Ishikawa (cell line): ENCODE measurements at regions not wholly inside any gene's neighbourhood (a gene's known extent, or its start where the extent isn't known, plus 50 kb on each side); places are given as distances from the start of the nearest gene placed in this dataset.

ENCODE experiments used
- CEBPB ChIP-seq: IDR thresholded peaks from 2 replicates; pipeline ENCODE4 v1.6.1; 2012
- CREB1 ChIP-seq: IDR thresholded peaks from 2 replicates; pipeline ENCODE4 v1.6.1; 2012; ENCODE audit warnings: low read depth
- EGR1 ChIP-seq: IDR thresholded peaks from 2 replicates; pipeline ENCODE4 v1.6.1; 2012
- EP300 ChIP-seq: IDR thresholded peaks from 2 replicates; pipeline ENCODE4 v1.6.1; 2012; ENCODE audit warnings: borderline replicate concordance
- FOXM1 ChIP-seq: IDR thresholded peaks from 2 replicates; pipeline ENCODE4 v1.6.1; 2012; ENCODE audit warnings: low read depth, borderline replicate concordance
- MAX ChIP-seq: IDR thresholded peaks from 2 replicates; pipeline ENCODE4 v1.6.1; 2012
- NFIC ChIP-seq: IDR thresholded peaks from 2 replicates; pipeline ENCODE4 v1.6.1; 2012
- RAD21 ChIP-seq: IDR thresholded peaks from 2 replicates; pipeline ENCODE4 v1.6.1; 2012; ENCODE audit warnings: low read depth
- REST ChIP-seq: IDR thresholded peaks from 2 replicates; pipeline ENCODE4 v1.6.1; 2012; ENCODE audit warnings: low read depth, mild to moderate bottlenecking
- TAF1 ChIP-seq: IDR thresholded peaks from 2 replicates; pipeline ENCODE4 v1.6.1; 2012; ENCODE audit warnings: low read depth, mild to moderate bottlenecking
- TCF12 ChIP-seq: IDR thresholded peaks from 2 replicates; pipeline ENCODE4 v1.6.1; 2012; ENCODE audit warnings: low read depth
- TEAD4 ChIP-seq: IDR thresholded peaks from 2 replicates; pipeline ENCODE4 v1.6.1; 2012
- USF1 ChIP-seq: IDR thresholded peaks from 2 replicates; pipeline ENCODE4 v1.6.1; 2012
- YY1 ChIP-seq: IDR thresholded peaks from 2 replicates; pipeline ENCODE4 v1.6.1; 2012; ENCODE audit warnings: low read depth
- ZBTB7A ChIP-seq: IDR thresholded peaks from 2 replicates; pipeline ENCODE4 v1.6.1; 2012; ENCODE audit warnings: low read depth

- no peak for TF ChIP-seq USF1
- no peak for TF ChIP-seq TCF12
- no peak for TF ChIP-seq RAD21
- TF ChIP-seq ZBTB7A = no peak
- TF ChIP-seq YY1 = no peak
- TF ChIP-seq EGR1 = no peak
- no peak for TF ChIP-seq TAF1
- TF ChIP-seq NFIC = no peak
- TF ChIP-seq MAX = no peak
- no peak for TF ChIP-seq TEAD4
- no peak for TF ChIP-seq FOXM1
- no peak for TF ChIP-seq EP300
- TF ChIP-seq REST = no peak
- TF ChIP-seq CEBPB = no peak
- TF ChIP-seq CREB1 = no peak
These were observed 242.3 kb upstream of the PREP start for GRCh38 chr6:105645156-105645555.

GRCh38 chr6:105644691-105645090 is 241.8 kb upstream of the PREP start:
- TF ChIP-seq FOXM1 (no peak), TCF12 (no peak), NFIC (no peak), YY1 (no peak), CREB1 (no peak)

- TF ChIP-seq CEBPB (no peak), RAD21 (no peak), REST (no peak), TAF1 (no peak), TCF12 (no peak), ZBTB7A (no peak), TEAD4 (no peak), NFIC (no peak), MAX (no peak), EGR1 (no peak), FOXM1 (no peak), USF1 (no peak), YY1 (no peak), CREB1 (no peak), EP300 (no peak)
These were observed 241.2 kb upstream of the PREP start for GRCh38 chr6:105644073-105644489.

- TF ChIP-seq YY1 = no peak
- no peak for TF ChIP-seq USF1
- no peak for TF ChIP-seq REST
- no peak for TF ChIP-seq CREB1
- no peak for TF ChIP-seq EP300
- TF ChIP-seq CEBPB = no peak
- no peak for TF ChIP-seq TAF1
- TF ChIP-seq TCF12 = no peak
- TF ChIP-seq TEAD4 = no peak
- no peak for TF ChIP-seq EGR1
- no peak for TF ChIP-seq MAX
These were observed 239.8 kb upstream of the PREP start for GRCh38 chr6:105642708-105643107.
